Tibial nerve (tissue), 4 donors: ENCODE measurements at regions not wholly inside any gene's neighbourhood (a gene's known extent, or its start where the extent isn't known, plus 50 kb on each side); places are given as distances from the start of the nearest gene placed in this dataset.

ENCODE experiments used
- DNase-seq, 2 donors: peaks; one replicate each; pipeline ENCODE4 v3.0.0-alpha.2; 2019; ENCODE audit warnings: low spot score in 2 of 2
- H3K27ac ChIP-seq, 4 donors: fragments of 200-600 bp; sonication (generic) in 3 of 4; one replicate each; pipeline ENCODE4 v1.5.1; 2017 to 2019; ENCODE audit warnings: mild to moderate bottlenecking in 1 of 4
- H3K27me3 ChIP-seq, 2 donors: fragments of 200-600 bp; sonication (generic) in 1 of 2; one replicate each; pipeline versions ENCODE4 v1.5.1 to v1.6.0; 2017 to 2019
- H3K36me3 ChIP-seq, 3 donors: fragments of 200-600 bp; sonication (generic); one replicate each; pipeline ENCODE4 v1.5.1; 2018 to 2019
- H3K4me1 ChIP-seq, 4 donors: fragments of 200-600 bp; sonication (generic) in 3 of 4; one replicate each; pipeline ENCODE4 v1.5.1; 2017 to 2019
- H3K4me3 ChIP-seq, 4 donors: fragments of 200-600 bp; sonication (generic) in 3 of 4; one replicate each; pipeline ENCODE4 v1.5.1; 2017 to 2019; ENCODE audit warnings: mild to moderate bottlenecking in 1 of 4, moderate library complexity in 1 of 4
- H3K9me3 ChIP-seq, 4 donors: fragments of 200-600 bp; sonication (generic) in 3 of 4; one replicate each; pipeline ENCODE4 v1.5.1; 2017 to 2019
- CTCF ChIP-seq, 5 experiments: fragments of 200-600 bp in 3 of 5; fragments of 450-650 bp in 2 of 5; sonication (generic) in 3 of 5; IDR thresholded peaks; one replicate each; pipeline ENCODE4 v1.5.1; 2016 to 2019; ENCODE audit warnings: antibody characterized with exemption in 5 of 5, mild to moderate bottlenecking in 3 of 5, moderate library complexity in 2 of 5
- EP300 ChIP-seq, 2 donors: sonication (generic); formaldehyde crosslinking; IDR thresholded peaks; one replicate each; pipeline ENCODE4 v1.6.1; 2017; ENCODE audit warnings: antibody characterized with exemption in 2 of 2, mild to moderate bottlenecking in 1 of 2
- POLR2A ChIP-seq, 2 donors: fragments of 450-650 bp; IDR thresholded peaks; one replicate each; pipeline ENCODE4 v1.6.1; 2017; ENCODE audit warnings: antibody characterized with exemption in 2 of 2, mild to moderate bottlenecking in 2 of 2, moderate library complexity in 2 of 2
- WGBS, 2 donors: methylation state at CpG; one replicate each; pipeline ENCODE4 v1.1.5; 2018; 5-methylcytosine and 5-hydroxymethylcytosine counted together

- Histone ChIP-seq H3K36me3 (no peaks in the 10 kb centered on the region), H3K4me1 (no peaks in the 10 kb centered on the region), H3K27me3 (no peaks in the 10 kb centered on the region), H3K9me3 (no peaks in the 10 kb centered on the region), H3K27ac (no peak overlapping the region), H3K4me3 (no peak overlapping the region)
- no peak for DNase-seq
- 73 to 77% methylated on average over 5 of the region's 5 CpGs for WGBS, 2 donors
- TF ChIP-seq EP300 (IDR thresholded peaks at IDR 0.05) (no peak), POLR2A (IDR thresholded peaks at IDR 0.05) (no peak), CTCF (IDR thresholded peaks at IDR 0.05) (no peak)
Observed at GRCh38 chr4:66328803-66329574, 658.7 kb upstream of the EPHA5 start.

GRCh38 chr4:66307641-66308438 lies 637.6 kb upstream of the EPHA5 start:
- no peak for DNase-seq
- Histone ChIP-seq H3K4me3 (no peak overlapping the region), H3K4me1 (no peaks in the 10 kb centered on the region), H3K9me3 (peaks cover 0 to 8% (median 0%) of the 10 kb centered on the region in 4 donors), H3K27ac (no peak overlapping the region), H3K36me3 (no peaks in the 10 kb centered on the region), H3K27me3 (no peaks in the 10 kb centered on the region)
- 68 to 78% methylated on average over 3 of the region's 3 CpGs for WGBS, 2 donors
- no peak for TF ChIP-seq EP300 (IDR thresholded peaks at IDR 0.05)
- no peak for TF ChIP-seq POLR2A (IDR thresholded peaks at IDR 0.05)
- no peak for TF ChIP-seq CTCF (IDR thresholded peaks at IDR 0.05)

- 57 to 63% methylated on average over 2 of the region's 2 CpGs for WGBS, 2 donors
- Histone ChIP-seq H3K27ac (no peak overlapping the region), H3K36me3 (no peaks in the 10 kb centered on the region), H3K4me3 (no peak overlapping the region), H3K9me3 (no peaks in the 10 kb centered on the region), H3K4me1 (no peaks in the 10 kb centered on the region), H3K27me3 (no peaks in the 10 kb centered on the region)
- TF ChIP-seq CTCF (IDR thresholded peaks at IDR 0.05): no peak
- no peak for TF ChIP-seq EP300 (IDR thresholded peaks at IDR 0.05)
- no peak for TF ChIP-seq POLR2A (IDR thresholded peaks at IDR 0.05)
- DNase-seq: no peak
Observed at GRCh38 chr4:66300336-66300934, 630.1 kb upstream of the EPHA5 start.

- Histone ChIP-seq H3K4me1 (no peaks in the 10 kb centered on the region), H3K36me3 (no peaks in the 10 kb centered on the region), H3K27me3 (no peaks in the 10 kb centered on the region), H3K9me3 (no peaks in the 10 kb centered on the region), H3K4me3 (no peak overlapping the region), H3K27ac (no peak overlapping the region)
- DNase-seq: no peak
- TF ChIP-seq EP300 (IDR thresholded peaks at IDR 0.05): no peak
- WGBS, 2 donors: 87 to 89% methylated on average over 1 of the region's 1 CpG
Observed at GRCh38 chr4:66298569-66298968, 628.3 kb upstream of the EPHA5 start.

- no peak overlapping the region for H3K27ac ChIP-seq
- H3K9me3 ChIP-seq: no peaks in the 10 kb centered on the region
- DNase-seq: no peak
- H3K4me1 ChIP-seq: no peaks in the 10 kb centered on the region
- H3K27me3 ChIP-seq: no peaks in the 10 kb centered on the region
- WGBS, 2 donors: 51 to 63% methylated on average over 1 of the region's 1 CpG
- H3K4me3 ChIP-seq: no peak overlapping the region
- TF ChIP-seq POLR2A (IDR thresholded peaks at IDR 0.05): no peak
- no peak for TF ChIP-seq CTCF (IDR thresholded peaks at IDR 0.05)
- no peak for TF ChIP-seq EP300 (IDR thresholded peaks at IDR 0.05)
- H3K36me3 ChIP-seq: no peaks in the 10 kb centered on the region
Observed at GRCh38 chr4:66297703-66298102, 627.4 kb upstream of the EPHA5 start.
